ENCODE measurements at regions not wholly inside any gene's neighbourhood (a gene's known extent, or its start where the extent isn't known, plus 50 kb on each side); places are given as distances from the start of the nearest gene placed in this dataset.

DNA sequence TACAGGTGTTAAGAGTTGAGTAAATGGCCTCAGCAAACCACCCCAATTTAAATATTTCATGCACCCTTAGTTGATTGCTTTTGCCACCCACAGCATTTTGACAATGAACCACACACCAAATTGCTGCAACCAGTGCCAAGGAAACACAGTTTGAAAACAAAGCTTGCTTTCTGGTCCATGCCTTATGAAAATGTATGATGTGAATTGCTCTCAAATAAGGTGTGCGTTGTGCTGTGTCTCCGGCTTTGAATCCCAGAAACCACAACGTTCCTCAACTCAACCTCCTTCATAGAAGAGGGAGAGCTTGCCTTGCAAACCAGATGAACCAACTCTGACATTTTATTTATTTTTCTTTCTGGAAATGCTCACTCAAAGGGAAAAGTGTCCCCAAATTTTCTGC lies 762.7 kb downstream of the TLE1 start:
- POLR2A ChIA-PET: no interaction called here
- Mint-ChIP-seq H3K4me1 (ENCODE audit: low read depth) (no peaks in the 10 kb centered on the region), H3K27me3 (no peaks in the 10 kb centered on the region), H3K4me3 (no peak overlapping the region), H3K9me3 (peaks cover 4% of the 10 kb centered on the region), H3K27ac (no peak overlapping the region), H3K36me3 (ENCODE audit: low read depth) (no peaks in the 10 kb centered on the region)
- H3K27ac ChIP-seq (ENCODE audit: low read depth in 1 of 2, low read length in 2 of 2): no peak overlapping the region
- intact Hi-C loops (cut with DNase I, micrococcal nuclease): no loop called here
- CTCF ChIA-PET: no interaction called here
- no peaks in the 10 kb centered on the region for H3K4me1 ChIP-seq (ENCODE audit: insufficient read depth, low read length)
- no peaks in the 10 kb centered on the region for H3K36me3 ChIP-seq (ENCODE audit: insufficient read depth, low read length)
- ATAC-seq (ENCODE audit: poor library complexity) (no peak), DNase-seq (no peak)
- no peaks in the 10 kb centered on the region for H3K27me3 ChIP-seq (ENCODE audit: control insufficient read depth in 1 of 2, insufficient read depth in 2 of 2, low read length in 2 of 2)
- no peak overlapping the region for H3K4me3 ChIP-seq (ENCODE audit: low read length)
- TF ChIP-seq, protein P1, sequence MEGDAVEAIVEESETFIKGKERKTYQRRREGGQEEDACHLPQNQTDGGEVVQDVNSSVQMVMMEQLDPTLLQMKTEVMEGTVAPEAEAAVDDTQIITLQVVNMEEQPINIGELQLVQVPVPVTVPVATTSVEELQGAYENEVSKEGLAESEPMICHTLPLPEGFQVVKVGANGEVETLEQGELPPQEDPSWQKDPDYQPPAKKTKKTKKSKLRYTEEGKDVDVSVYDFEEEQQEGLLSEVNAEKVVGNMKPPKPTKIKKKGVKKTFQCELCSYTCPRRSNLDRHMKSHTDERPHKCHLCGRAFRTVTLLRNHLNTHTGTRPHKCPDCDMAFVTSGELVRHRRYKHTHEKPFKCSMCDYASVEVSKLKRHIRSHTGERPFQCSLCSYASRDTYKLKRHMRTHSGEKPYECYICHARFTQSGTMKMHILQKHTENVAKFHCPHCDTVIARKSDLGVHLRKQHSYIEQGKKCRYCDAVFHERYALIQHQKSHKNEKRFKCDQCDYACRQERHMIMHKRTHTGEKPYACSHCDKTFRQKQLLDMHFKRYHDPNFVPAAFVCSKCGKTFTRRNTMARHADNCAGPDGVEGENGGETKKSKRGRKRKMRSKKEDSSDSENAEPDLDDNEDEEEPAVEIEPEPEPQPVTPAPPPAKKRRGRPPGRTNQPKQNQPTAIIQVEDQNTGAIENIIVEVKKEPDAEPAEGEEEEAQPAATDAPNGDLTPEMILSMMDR (IDR thresholded peaks at IDR 0.05): no peak
- H3K9me3 ChIP-seq (ENCODE audit: control insufficient read depth in 1 of 2, insufficient read depth in 1 of 2, low read length in 2 of 2): peaks cover 0 to 3% of the 10 kb centered on the region in 2 experiments

DNA sequence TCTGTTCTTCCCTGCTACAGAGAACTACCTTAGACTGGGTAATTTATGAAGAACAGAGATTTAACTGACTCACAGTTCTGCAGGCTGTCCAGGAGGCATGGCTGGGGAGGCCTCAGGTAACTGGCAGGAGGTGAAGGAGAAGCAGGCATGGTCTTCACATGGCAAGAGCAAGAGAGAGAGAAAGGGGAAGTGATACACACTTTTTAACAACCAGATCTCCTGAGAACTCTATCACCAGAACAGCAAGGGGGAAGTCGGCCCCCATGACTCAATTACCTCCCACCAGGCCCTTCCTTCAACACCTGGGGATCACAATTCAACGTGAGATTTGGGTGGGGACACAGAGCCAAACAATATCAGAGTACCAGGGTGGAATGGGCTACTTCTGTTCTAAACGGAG lies 766.8 kb downstream of the TLE1 start:
- H3K36me3 ChIP-seq (ENCODE audit: insufficient read depth, low read length): no peaks in the 10 kb centered on the region
- Mint-ChIP-seq H3K36me3 (ENCODE audit: low read depth) (no peaks in the 10 kb centered on the region), H3K4me3 (no peak overlapping the region), H3K9me3 (peaks cover 8% of the 10 kb centered on the region), H3K27me3 (no peaks in the 10 kb centered on the region), H3K4me1 (ENCODE audit: low read depth) (no peaks in the 10 kb centered on the region), H3K27ac (no peak overlapping the region)
- H3K4me1 ChIP-seq (ENCODE audit: insufficient read depth, low read length): no peaks in the 10 kb centered on the region
- peaks cover 0 to 3% of the 10 kb centered on the region in 2 experiments for H3K9me3 ChIP-seq (ENCODE audit: control insufficient read depth in 1 of 2, insufficient read depth in 1 of 2, low read length in 2 of 2)
- no peak overlapping the region for H3K27ac ChIP-seq (ENCODE audit: low read depth in 1 of 2, low read length in 2 of 2)
- DNase-seq (no peak), ATAC-seq (ENCODE audit: poor library complexity) (no peak)
- CTCF ChIA-PET: no interaction called here
- intact Hi-C loops (cut with DNase I, micrococcal nuclease): no loop called here
- no peaks in the 10 kb centered on the region for H3K27me3 ChIP-seq (ENCODE audit: control insufficient read depth in 1 of 2, insufficient read depth in 2 of 2, low read length in 2 of 2)
- no peak overlapping the region for H3K4me3 ChIP-seq (ENCODE audit: low read length)
- POLR2A ChIA-PET: no interaction called here
- TF ChIP-seq, protein P1 (IDR thresholded peaks at IDR 0.05): no peak

DNA sequence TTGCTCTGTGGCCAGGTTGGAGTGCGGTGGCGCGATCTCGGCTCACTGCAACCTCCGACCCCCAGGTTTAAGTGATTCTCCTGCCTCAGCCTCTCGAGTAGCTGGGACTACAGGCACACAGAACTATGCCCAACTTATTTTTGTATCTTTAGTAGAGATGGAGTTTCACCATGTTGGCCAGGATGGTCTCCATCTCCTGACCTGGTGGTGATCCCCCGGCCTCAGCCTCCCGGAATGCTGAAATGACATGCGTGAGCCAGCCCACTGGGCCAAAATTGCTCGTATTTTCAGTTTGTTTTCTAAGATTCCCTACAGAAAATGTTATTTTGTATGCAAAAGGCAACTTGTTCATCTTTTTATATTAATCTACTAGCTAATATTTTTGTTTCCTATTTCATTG lies 782.6 kb downstream of the TLE1 start:
- no peak overlapping the region for H3K4me3 ChIP-seq (ENCODE audit: low read length)
- CTCF ChIA-PET: no interaction called here
- Mint-ChIP-seq H3K27ac (no peak overlapping the region), H3K9me3 (peaks cover 5% of the 10 kb centered on the region), H3K36me3 (ENCODE audit: low read depth) (no peaks in the 10 kb centered on the region), H3K4me1 (ENCODE audit: low read depth) (no peaks in the 10 kb centered on the region), H3K4me3 (no peak overlapping the region), H3K27me3 (no peaks in the 10 kb centered on the region)
- POLR2A ChIA-PET: no interaction called here
- no peak overlapping the region for H3K27ac ChIP-seq (ENCODE audit: low read depth in 1 of 2, low read length in 2 of 2)
- no peak for DNase-seq
- ATAC-seq (ENCODE audit: poor library complexity): no peak
- intact Hi-C loops (cut with DNase I, micrococcal nuclease): no loop called here
- peaks cover 0 to 4% of the 10 kb centered on the region in 2 experiments for H3K9me3 ChIP-seq (ENCODE audit: control insufficient read depth in 1 of 2, insufficient read depth in 1 of 2, low read length in 2 of 2)
- no peaks in the 10 kb centered on the region for H3K36me3 ChIP-seq (ENCODE audit: insufficient read depth, low read length)
- TF ChIP-seq, protein P1 (IDR thresholded peaks at IDR 0.05): no peak
- no peaks in the 10 kb centered on the region for H3K27me3 ChIP-seq (ENCODE audit: control insufficient read depth in 1 of 2, insufficient read depth in 2 of 2, low read length in 2 of 2)
- no peaks in the 10 kb centered on the region for H3K4me1 ChIP-seq (ENCODE audit: insufficient read depth, low read length)

Data from CD4-positive, alpha-beta T cell (primary cell).